Bronchial epithelial cell (primary cell): ENCODE measurements at regions not wholly inside any gene's neighbourhood (a gene's known extent, or its start where the extent isn't known, plus 50 kb on each side); places are given as distances from the start of the nearest gene placed in this dataset.

ENCODE experiments used
- DNase-seq: peaks from one replicate; pipeline ENCODE4 v3.0.0-alpha.2; 2010; ENCODE audit warnings: low read depth
- FAIRE-seq: peaks from 2 replicates; lab custom pipeline; 2011; peaks lifted over from hg19 to GRCh38; lab: Jason Lieb, UNC
- H3K27me3 ChIP-seq: 2 replicates; pipeline ENCODE4 v1.5.1; 2011; ENCODE audit warnings: low read length; ENCODE audit not compliant: control insufficient read depth, insufficient read depth
- H3K36me3 ChIP-seq: 2 replicates; pipeline ENCODE4 v1.5.1; 2011; ENCODE audit warnings: low read length; ENCODE audit not compliant: control insufficient read depth, insufficient read depth
- H3K4me3 ChIP-seq: 2 replicates; pipeline ENCODE4 v1.5.1; 2011; ENCODE audit warnings: mild to moderate bottlenecking, low read depth, low read length, control low read depth
- CTCF ChIP-seq: IDR thresholded peaks from 2 replicates; pipeline ENCODE4 v1.5.1; 2011; ENCODE audit warnings: mild to moderate bottlenecking, moderate library complexity, low read length, control low read depth, inconsistent platforms; ENCODE audit not compliant: insufficient read depth, severe bottlenecking

GRCh38 chr1:177435364-177435763, 264.6 kb downstream of the BRINP2 start:
- TF ChIP-seq CTCF: no peak
- no peaks in the 10 kb centered on the region for H3K27me3 ChIP-seq
- no peaks in the 10 kb centered on the region for H3K36me3 ChIP-seq
- no peak overlapping the region for H3K4me3 ChIP-seq
- FAIRE-seq (no peak), DNase-seq (no peak)

- H3K36me3 ChIP-seq: no peaks in the 10 kb centered on the region
- H3K4me3 ChIP-seq: no peak overlapping the region
- DNase-seq: peak; percentile 15
- FAIRE-seq: no peak
- H3K27me3 ChIP-seq: no peaks in the 10 kb centered on the region
- TF ChIP-seq CTCF: peak; percentile 13
These were observed 262.1 kb downstream of the BRINP2 start for GRCh38 chr1:177432897-177433296.

- DNase-seq: no peak
- no peak for TF ChIP-seq CTCF
- no peaks in the 10 kb centered on the region for H3K27me3 ChIP-seq
- FAIRE-seq: no peak
- H3K4me3 ChIP-seq: no peak overlapping the region
- H3K36me3 ChIP-seq: no peaks in the 10 kb centered on the region
These were observed 260.4 kb downstream of the BRINP2 start for GRCh38 chr1:177431123-177431522.

GRCh38 chr1:177429234-177429633, 258.5 kb downstream of the BRINP2 start:
- H3K4me3 ChIP-seq: no peak overlapping the region
- no peaks in the 10 kb centered on the region for H3K36me3 ChIP-seq
- TF ChIP-seq CTCF: no peak
- DNase-seq: no peak
- no peak for FAIRE-seq
- H3K27me3 ChIP-seq: no peaks in the 10 kb centered on the region

GRCh38 chr1:177427811-177428210, 257.1 kb downstream of the BRINP2 start:
- peak; percentile 9 for DNase-seq
- FAIRE-seq: no peak
- no peak for TF ChIP-seq CTCF

GRCh38 chr1:177426497-177426896, 255.7 kb downstream of the BRINP2 start:
- TF ChIP-seq CTCF: no peak
- H3K27me3 ChIP-seq: no peaks in the 10 kb centered on the region
- FAIRE-seq (no peak), DNase-seq (no peak)
- H3K36me3 ChIP-seq: no peaks in the 10 kb centered on the region
- no peak overlapping the region for H3K4me3 ChIP-seq

More at GRCh38 chr1:177427811-177428210, 257.1 kb downstream of the BRINP2 start:
- Histone ChIP-seq H3K36me3 (no peaks in the 10 kb centered on the region), H3K27me3 (no peaks in the 10 kb centered on the region), H3K4me3 (no peak overlapping the region)
